DMS153 treated with DMSO at 0.1 percent for 48 hours (cell line): ENCODE measurements at regions not wholly inside any gene's neighbourhood (a gene's known extent, or its start where the extent isn't known, plus 50 kb on each side); places are given as distances from the start of the nearest gene placed in this dataset.
"Not testable (repeated sequence)": the region's sequence is repeated elsewhere in the genome, so short reads cannot be mapped to it uniquely, and the experiment has no call there.

Experiments used
- DNase-seq: peaks from one replicate; lab custom pipeline; 2025; ENCODE audit not compliant: unreplicated experiment; lab: John Stamatoyannopoulos, UW

- no peak for DNase-seq
Measured at GRCh38 chr12:62045211-62045610, 215.0 kb upstream of the USP15 start.

- no peak for DNase-seq
Measured at GRCh38 chr12:62050785-62051184, 209.4 kb upstream of the USP15 start.

GRCh38 chr12:62069976-62070375, 190.2 kb upstream of the USP15 start:
- no peak for DNase-seq

GRCh38 chr12:62073236-62073635, 187.0 kb upstream of the USP15 start:
- not testable (repeated sequence) for DNase-seq

GRCh38 chr12:62075870-62076269, 184.3 kb upstream of the USP15 start:
- no peak for DNase-seq

- no peak for DNase-seq
Measured at GRCh38 chr12:62078020-62078419, 182.2 kb upstream of the USP15 start.

- no peak for DNase-seq
Measured at GRCh38 chr12:62082448-62082847, 177.8 kb upstream of the USP15 start.

- no peak for DNase-seq
Measured at GRCh38 chr12:62098132-62098531, 162.1 kb upstream of the USP15 start.

- no peak for DNase-seq
Measured at GRCh38 chr12:62103748-62104147, 156.5 kb upstream of the USP15 start.

- no peak for DNase-seq
Measured at GRCh38 chr12:62106547-62107185, 153.5 kb upstream of the USP15 start.

GRCh38 chr12:62113366-62114011, 146.7 kb upstream of the USP15 start:
- DNase-seq, result no peak

- no peak for DNase-seq
Measured at GRCh38 chr12:62116986-62117385, 143.2 kb upstream of the USP15 start.

GRCh38 chr12:62123721-62124203, 136.4 kb upstream of the USP15 start:
- peak; percentile 62 for DNase-seq

GRCh38 chr12:62127516-62127915, 132.7 kb upstream of the USP15 start:
- DNase-seq, result no peak

GRCh38 chr12:62128175-62128975, 131.8 kb upstream of the USP15 start:
- DNase-seq, result no peak

- DNase-seq, result no peak
Measured at GRCh38 chr12:62129291-62129690, 130.9 kb upstream of the USP15 start.

- no peak for DNase-seq
Measured at GRCh38 chr12:62130402-62130801, 129.8 kb upstream of the USP15 start.

- DNase-seq, result no peak
Measured at GRCh38 chr12:62130834-62131552, 129.2 kb upstream of the USP15 start.

GRCh38 chr12:62133440-62133839, 126.8 kb upstream of the USP15 start:
- no peak for DNase-seq

- DNase-seq, result no peak
Measured at GRCh38 chr12:62135553-62136200, 124.5 kb upstream of the USP15 start.

GRCh38 chr12:62136496-62136895, 123.7 kb upstream of the USP15 start:
- no peak for DNase-seq
